GM19468 (cell line): ENCODE measurements at regions not wholly inside any gene's neighbourhood (a gene's known extent, or its start where the extent isn't known, plus 50 kb on each side); places are given as distances from the start of the nearest gene placed in this dataset.

Experiments used
- ATAC-seq: cut with Tn5 transposase; IDR thresholded peaks from one replicate; pipeline ENCODE4 v1.9.1; 2021; ENCODE audit warnings: mild to moderate bottlenecking, moderate library complexity, moderate number of reproducible peaks; ENCODE audit not compliant: unreplicated experiment; ENCODE audit errors: extremely low read depth

DNA sequence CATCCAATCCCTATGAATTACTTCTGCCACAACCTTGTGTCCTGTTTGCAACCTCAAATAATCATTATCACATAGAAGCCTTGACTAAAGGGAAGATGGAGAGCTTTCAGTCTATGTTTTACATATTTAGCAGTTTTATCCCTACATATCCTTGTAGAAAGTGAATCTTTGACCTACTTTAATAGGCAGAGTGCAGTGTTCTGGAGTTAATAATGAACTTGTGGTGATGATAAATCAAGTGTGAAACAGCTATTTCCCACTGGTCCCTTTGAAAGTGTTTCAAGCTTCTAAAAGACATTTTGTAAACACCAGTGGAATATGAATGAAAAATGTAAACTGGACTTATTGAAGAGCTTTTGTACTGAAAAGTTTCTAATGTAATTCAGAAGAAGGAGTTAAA is 406.7 kb downstream of the GABRG2 start:
- ATAC-seq = no peak

DNA sequence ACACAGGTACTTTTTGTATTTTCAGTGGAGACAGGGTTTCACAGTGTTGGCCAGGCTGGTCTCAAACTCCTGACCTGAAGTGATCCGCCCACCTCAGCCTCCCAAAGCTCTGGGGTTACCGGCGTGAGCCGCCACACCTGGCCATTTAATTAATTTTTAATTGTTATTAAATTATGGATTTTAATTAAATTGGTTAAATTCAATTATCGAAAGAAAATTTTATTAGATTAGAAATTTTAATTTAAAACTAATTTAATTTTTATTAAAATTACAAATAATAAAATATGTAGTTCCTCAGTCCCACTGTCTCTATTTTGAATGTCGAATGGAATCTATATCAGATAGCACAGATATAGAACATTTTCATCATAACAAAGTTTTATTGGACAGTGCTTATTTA is 416.5 kb downstream of the GABRG2 start:
- ATAC-seq = no peak

DNA sequence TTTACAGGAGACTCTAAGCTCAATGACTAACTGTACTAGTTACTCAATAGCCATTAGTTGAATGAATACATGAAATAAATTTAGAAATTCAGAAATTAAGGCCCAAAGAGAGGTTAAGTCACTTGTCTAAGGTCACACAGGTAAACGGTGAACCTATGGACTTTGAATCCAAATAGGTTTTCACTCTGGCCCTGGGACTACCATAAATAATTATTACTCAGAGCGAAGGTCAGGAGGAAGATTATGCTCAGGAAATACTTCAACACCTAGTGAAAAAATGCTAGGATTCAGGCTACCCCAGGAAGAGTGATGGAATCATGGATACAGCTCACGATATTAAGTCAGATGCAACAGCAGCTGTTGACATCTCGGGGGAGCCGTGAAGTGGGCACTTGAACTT is 417.4 kb downstream of the GABRG2 start:
- no peak for ATAC-seq

DNA sequence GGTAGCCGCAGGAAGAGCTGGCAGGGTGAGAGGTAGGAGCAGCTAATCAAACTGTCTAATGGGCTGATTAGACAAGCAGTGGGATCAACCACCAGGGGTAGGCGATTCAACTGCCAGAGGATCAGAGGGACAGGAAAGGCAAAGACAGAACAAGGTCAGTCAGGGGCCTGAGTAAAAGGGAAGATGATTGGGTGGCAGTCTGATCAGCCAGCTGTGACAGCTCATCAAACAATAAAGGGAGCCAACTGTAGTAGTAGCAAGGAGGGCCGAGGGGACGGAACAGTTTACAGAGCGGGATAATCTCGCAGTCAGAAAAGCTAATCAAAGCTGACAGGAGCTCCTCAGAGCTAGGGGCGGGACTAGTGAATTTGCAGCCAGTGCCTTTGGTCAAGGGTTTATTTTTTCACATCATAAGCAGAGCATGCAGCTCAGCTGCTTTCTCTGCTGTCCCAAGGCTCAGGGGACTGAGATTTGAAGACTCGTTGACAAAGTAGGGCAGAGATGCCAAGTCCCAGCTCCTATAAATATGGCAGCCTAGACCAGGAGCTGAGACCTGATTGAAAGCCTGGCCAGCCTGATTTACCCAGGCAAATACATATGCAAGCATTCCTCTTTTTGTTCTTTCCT is 418.2 kb downstream of the GABRG2 start:
- no peak for ATAC-seq

DNA sequence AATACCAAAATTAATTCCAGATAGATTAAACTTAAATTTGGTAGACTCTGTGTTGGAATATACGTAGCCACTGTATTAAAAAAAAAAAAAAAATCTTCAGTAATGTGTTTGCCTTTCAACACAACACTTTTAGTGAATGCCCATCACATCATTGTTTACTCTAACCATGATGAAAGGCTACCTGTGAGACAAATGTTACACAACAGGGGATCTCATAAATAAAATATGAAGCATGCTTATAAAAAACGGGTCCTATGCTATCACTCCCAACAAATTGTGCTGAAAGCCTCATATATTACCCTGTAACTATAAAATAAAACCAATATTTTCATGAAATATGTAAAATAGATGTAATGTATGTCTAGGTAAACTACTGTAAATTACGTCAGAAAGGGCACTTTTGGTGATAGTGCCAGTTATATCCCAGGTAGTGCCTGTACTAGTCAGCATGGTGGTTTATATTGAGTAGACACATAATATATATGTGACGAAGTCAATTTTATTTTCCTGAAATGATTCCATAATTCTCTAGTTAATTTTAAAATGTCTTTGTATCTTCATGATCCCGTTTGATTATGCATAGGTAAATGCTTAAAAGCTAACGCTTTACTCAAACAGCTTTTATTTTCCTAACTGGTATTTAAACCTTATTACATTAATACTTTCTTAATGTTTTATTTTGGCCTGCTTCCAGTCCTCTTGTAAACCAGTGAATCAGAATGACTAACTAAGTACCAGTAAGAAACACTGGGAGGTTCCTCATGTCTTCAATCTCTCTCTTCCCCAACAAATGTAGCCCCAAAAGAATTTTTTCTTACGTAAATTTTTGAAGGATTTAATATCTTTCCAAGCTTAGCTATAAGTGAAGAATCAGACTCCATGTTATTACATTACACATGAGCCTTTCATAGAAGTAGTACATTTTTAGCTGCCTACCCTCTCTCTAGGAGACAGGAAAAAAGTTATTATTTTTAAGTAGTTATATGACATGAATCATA is 420.3 kb downstream of the GABRG2 start:
- no peak for ATAC-seq

DNA sequence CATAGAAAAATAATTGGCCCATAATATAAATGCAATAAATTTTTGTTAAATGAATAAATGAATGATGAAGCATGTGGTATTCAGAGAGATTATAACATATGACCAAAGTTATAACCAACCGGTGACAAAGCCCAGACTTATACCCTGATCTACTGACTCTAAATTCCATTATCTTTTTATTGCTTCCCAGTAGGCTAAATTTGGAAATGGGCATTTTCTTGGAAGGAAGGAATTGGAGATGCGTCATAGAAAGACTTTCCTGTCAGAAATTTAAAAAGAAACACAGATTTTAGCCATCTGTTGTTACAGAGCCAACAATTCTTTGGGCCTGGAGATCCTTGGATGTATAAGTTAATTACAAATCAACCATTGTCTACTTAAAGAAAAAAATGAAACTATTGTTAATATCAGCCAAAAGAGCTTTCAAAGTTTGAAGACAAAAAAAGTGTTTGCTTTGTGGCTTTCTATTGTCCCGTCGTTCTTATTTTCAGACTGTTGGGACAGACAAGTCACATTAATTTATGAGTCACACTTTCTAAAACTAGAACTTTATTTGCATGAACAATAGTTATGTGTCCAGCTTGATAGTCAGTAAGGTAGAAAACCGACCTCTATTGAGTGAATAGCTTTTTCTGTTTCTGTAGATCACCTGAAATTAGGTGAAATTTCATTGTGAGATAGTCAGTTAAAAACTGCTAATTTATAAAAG is 428.7 kb downstream of the GABRG2 start:
- ATAC-seq = no peak

DNA sequence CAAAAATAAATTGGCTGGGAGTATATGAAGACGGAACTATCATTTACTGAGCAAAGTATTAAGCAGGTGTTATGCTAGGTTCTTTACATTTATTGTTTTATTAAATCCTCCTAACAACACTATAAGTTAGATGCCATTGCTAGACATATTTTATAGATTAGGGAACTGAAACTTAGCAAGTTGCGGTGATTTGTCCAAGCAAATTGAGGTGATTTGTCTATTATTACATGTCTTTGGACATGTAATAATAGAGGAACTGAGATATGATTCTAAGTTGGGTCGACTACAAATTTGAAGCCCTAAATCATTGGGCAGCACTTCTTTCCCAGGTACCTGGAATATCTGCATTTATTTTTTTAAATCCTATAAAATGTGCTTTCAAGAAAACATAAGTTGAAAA is 429.9 kb downstream of the GABRG2 start:
- ATAC-seq = no peak

DNA sequence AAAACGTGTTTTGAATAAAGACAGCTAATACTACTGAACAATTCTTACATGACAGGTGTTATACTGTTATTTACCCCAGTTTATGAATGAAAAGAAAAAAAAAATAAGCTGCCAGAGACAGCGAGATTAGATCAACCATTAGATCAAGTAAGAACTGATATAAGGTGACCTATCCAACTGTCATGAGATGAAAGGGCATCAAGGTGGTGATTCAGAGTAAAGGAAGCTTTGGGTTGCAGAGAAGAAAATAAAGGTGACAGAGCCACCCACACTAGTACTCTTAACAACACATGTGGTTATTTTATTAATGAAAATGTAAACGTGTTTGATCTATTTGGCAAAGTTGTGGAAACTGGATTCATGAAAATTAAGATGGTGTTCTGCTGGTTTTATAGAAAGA is 435.2 kb downstream of the GABRG2 start:
- no peak for ATAC-seq

DNA sequence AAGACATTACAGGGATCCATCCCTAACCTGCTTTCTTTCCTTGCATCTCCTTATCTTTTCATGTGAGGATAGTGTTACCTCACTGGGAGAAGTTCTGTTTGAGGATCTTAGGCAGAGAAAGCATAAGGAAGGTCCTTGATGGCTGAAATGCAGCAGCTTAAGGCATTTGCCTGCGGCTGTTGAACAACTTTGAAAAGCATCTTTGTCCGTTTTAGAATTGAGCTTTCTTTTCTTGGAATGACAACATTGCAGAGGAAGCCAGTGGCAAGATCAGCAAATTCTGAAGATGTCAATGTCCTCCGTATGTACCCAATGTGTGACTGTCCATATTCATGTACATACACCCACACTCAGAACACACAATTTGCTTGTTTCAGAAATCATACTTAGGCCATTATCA is 436.2 kb downstream of the GABRG2 start:
- no peak for ATAC-seq

DNA sequence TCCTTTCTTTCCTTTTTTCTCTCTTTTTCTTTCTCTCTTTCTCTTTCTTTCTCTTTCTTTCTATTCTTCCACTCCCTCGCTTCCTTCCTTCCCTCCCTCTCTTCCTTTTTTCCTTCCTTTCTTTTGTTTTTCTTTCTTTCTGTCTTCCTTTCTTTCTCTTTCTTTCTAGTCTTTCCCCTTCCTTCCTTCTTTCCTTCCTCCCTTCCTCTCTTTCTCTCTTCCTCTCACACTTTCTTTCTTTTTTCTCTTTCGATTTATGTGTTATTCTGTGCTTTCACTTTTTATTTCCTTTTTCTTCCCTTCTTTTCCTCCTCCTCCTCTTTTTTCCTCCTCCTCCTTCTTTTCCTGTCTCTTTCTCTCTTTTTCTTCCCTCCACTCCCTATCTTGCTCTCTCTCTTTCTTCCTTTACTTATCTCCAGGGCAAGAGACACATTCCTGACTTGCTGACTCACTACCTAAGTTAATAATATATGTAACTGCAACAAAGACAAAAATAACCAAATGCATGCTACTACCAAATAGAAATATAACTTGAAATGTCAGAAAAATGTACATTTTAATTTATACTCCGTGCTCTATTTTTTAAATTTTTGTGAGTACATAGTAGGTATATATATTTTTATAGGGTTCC is 445.5 kb downstream of the GABRG2 start:
- no peak for ATAC-seq

DNA sequence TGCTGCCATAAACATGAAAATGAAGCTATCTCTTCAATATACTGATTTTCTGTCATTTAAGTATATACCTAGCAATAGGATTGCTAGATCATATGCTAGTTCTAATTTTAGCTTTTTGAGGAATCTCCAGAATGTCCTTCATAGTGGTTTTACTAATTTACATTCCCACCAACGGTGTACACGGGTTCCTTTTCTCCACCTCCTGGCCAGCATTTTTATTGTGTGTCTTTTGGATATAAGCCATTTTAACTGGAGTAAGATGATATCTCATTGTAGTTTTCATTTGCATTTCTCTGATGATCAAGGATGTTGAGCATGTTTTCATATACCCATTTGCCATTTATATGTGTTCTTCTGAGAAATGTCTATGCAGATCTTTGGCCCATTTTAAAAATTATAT is 446.5 kb downstream of the GABRG2 start:
- no peak for ATAC-seq

DNA sequence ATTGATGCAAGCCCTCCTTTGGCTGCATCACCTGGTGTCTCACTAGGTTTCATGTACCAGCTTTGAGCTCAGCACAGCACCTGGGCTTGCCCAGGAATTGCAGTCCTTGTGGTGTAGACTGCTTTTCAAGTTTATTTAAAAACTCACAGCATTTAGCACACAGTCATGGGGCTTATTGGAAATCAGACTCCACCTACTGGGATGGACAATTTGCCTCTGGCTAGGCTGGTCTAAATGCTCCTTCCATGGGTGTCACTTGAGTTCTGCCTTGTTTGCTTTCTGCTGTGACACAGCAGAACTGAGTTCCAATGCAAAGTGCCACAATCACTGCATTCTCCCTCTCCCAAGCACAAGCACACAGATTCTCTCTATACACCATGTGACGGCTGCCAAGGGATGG is 453.3 kb downstream of the GABRG2 start:
- no peak for ATAC-seq

DNA sequence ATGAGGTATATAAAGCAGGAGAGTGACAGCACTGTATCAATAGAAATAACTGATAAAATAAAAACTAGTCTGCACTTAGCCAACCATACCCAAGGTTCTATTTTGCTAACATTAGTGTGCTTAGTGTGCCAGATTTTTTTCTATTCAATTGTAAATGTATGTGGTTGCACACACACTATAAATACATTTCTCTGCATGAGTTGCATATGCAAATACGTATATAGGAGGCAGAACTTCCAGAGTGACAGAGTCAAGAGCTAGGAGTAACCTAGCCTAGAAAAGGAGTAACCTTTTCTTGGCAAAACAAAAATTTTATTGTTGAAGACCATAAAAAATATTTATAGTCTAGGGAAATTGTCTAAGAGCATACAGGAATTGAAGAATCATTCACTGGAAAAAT is 461.6 kb downstream of the GABRG2 start:
- no peak for ATAC-seq

DNA sequence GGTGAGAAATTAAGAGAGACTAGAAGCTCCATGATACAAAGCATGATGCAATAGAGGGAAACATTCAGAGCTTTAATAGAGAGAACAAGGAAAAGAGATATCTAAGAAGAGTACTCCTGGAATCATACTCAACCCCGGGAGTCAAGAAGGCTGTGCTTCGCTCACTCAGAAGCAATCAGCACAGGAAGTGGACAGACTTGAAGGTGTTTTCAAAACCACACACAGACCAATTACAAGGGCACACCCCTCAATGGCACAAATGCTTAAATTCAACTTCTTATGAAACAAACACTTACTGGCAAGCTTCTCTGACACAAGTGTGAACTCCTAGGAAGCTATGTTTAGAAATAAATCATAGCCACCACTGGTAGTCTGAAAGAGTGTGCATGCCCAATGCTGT is 462.3 kb downstream of the GABRG2 start:
- no peak for ATAC-seq

DNA sequence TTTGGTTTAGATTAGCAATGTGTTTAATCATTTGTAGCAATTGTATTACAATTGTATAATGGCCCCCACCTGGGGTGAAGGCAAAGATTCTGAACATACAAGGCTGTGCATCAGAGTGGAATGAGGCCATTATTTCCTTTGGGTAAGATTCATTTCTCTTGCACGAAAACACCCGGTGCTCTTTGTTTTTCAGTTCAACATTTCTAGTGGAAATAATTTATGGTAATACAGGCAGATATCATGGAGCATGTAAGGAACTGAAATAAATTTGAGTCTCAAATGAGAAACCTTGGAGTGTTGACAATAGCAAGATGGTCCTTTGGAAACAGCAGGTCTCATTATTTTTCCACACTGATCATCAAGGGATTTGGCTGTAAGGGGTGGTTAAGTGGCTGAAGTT is 475.9 kb downstream of the GABRG2 start:
- no peak for ATAC-seq

DNA sequence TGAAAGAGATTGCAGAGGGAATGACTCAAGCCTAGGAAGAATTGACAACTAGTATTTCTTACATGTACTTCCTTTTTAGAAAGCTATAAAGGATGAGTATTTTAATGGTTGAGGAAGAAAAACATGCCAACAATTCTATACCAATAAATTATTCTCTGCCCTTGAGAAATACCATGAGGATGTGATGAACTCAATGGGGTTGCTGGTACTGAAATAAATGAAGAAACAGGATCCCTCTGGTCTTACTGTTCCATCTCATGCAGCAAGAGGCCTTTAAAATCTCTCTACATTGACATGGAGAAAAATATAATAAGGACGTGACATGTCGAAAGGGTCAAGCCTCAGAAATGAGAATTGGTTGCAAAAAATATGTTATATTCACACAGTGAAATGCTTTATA is 477.3 kb downstream of the GABRG2 start:
- no peak for ATAC-seq

DNA sequence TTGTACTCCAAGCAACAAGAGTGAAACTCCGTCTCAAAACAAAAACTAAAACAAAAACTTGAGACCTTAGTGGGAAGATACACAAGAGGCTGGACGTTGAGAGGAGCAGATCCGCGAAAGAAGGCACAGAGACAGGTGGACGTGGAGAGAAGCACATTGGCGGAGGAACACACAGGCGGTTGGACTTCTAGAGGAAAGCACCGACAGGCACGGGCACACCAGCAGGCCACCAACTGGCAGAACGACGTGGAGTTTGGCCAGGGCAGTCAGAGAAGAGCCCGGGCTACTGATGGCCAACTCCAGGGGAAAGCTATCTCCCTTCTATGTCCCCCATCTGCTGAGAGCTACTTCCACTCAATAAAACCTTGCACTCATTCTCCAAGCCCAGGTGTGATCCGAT is 482.7 kb downstream of the GABRG2 start:
- no peak for ATAC-seq

DNA sequence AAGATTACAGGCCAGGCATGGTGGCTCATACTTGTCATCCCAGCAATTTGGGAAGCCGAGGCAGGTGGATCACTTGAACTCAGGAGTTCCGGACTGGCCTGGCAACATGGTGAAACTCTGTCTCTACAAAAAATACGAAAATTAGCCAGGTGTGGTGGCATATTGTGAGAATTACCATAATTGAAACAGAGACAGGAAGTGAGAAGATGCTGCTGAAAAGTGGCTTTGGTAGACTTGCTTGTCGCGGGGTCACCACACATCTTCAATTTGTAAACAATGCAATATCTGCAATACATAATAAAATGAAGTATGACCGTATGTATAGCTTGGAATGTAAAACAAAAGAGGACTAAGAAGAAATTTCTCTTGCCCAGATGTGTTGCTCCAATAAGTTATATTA is 490.5 kb downstream of the GABRG2 start:
- ATAC-seq = no peak

DNA sequence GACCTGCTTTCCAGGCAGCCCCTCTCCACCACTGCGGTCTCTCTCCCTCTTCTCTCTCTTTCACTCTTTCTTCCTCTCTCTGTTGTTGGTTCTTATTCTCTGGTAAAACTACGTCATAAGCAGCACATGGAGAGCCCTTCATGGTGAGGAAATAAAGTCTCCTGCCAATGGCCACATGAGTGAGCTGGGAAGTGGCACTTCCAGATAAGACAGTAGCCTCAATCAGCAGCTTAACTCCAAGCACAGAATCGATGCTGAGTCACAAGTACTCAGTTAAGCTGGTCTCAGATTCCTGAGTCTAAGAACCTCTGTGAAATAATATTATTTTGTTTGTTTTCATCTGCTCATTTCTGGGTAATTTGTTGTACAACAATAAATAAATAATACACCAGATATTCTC is 500.1 kb downstream of the GABRG2 start:
- ATAC-seq = no peak

DNA sequence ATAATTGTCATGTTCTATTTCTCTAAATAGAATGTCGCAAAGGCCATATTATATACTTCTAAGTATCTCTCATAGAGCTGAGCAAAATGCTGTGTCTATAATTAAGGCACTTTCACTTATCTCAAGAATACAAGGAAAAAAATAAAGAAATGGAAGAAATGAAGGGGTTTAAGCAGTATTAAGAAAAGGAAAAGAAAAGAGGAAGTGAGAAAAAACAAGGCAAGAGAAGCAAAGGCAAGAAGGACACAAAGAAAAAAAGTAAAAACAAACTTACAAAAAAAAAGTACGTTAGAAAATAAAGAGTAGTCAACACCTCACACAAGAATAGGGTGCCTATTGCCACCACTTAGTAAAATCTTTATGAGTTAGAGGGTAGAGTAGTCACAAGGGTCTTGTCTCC is 506.2 kb downstream of the GABRG2 start:
- no peak for ATAC-seq

DNA sequence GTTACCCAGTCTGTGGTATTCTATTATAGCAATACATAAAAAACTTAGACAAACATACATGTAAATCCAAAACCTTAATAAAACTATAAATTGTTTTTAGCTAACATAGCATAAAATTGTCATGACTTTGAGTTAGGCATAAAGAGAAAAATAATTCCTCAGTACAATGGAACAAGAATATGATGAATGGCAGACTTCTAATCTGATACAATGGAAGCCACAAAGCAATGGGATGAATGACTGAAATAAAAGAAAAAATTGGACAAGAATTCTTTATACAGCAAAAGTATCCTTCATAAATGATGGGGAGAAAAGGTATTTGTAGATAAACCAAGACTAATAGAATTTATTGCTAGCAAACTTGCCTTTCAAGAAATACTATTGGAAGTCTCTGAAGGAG is 524.2 kb downstream of the GABRG2 start:
- no peak for ATAC-seq
